ENCODE measurements at regions not wholly inside any gene's neighbourhood (a gene's known extent, or its start where the extent isn't known, plus 50 kb on each side); places are given as distances from the start of the nearest gene placed in this dataset.

GRCh38 chr15:98528046-98528725 is 120.2 kb upstream of the IGF1R start:
- intact Hi-C loops (cut with DNase I): loop anchor here in 3 of 10 donors (10.0 kb wide), 3 partner anchors 117 to 1387 kb away; partner anchors contain the start of gene IGF1R (in 2 of the 3)
- no peaks in the 10 kb centered on the region for H3K4me1 ChIP-seq
- WGBS, 2 donors: 72 to 73% methylated on average over 8 of the region's 8 CpGs

GRCh38 chr15:98529205-98530145 is 118.9 kb upstream of the IGF1R start:
- no peak overlapping the region for H3K4me3 ChIP-seq
- no peak for ATAC-seq
- H3K4me1 ChIP-seq: no peaks in the 10 kb centered on the region
- H3K36me3 ChIP-seq: no peaks in the 10 kb centered on the region
- H3K27me3 ChIP-seq: peaks cover 0 to 32% (median 18%) of the 10 kb centered on the region in 7 donors
- no peak overlapping the region for H3K27ac ChIP-seq
- no peaks in the 10 kb centered on the region for H3K9me3 ChIP-seq
- intact Hi-C loops (cut with DNase I): loop anchor here in 3 of 10 donors (10.0 kb wide), 3 partner anchors 115 to 1385 kb away; partner anchors contain the start of gene IGF1R (in 2 of the 3)
- WGBS, 2 donors: 68 to 75% methylated on average over 19 of the region's 19 CpGs
- no peak for TF ChIP-seq CTCF (IDR thresholded peaks at IDR 0.05)
- no peak for DNase-seq

More at GRCh38 chr15:98528046-98528725, 120.2 kb upstream of the IGF1R start:
- Histone ChIP-seq H3K9me3 (no peaks in the 10 kb centered on the region), H3K27ac (no peak overlapping the region), H3K4me3 (no peak overlapping the region), H3K27me3 (peaks cover 0 to 34% (median 16%) of the 10 kb centered on the region in 7 donors), H3K36me3 (no peaks in the 10 kb centered on the region)
- DNase-seq (no peak), ATAC-seq (no peak)
- TF ChIP-seq CTCF (IDR thresholded peaks at IDR 0.05): no peak

- TF ChIP-seq CTCF (IDR thresholded peaks at IDR 0.05): no peak
- DNase-seq (no peak), ATAC-seq (no peak)
- intact Hi-C loops (cut with DNase I): no loop called here
- H3K36me3 ChIP-seq: no peaks in the 10 kb centered on the region
- 73 to 86% methylated on average over 2 of the region's 2 CpGs for WGBS, 2 donors
- H3K4me3 ChIP-seq: no peak overlapping the region
- no peaks in the 10 kb centered on the region for H3K9me3 ChIP-seq
- no peaks in the 10 kb centered on the region for H3K4me1 ChIP-seq
- H3K27ac ChIP-seq: no peak overlapping the region
- peaks cover 0 to 32% (median 18%) of the 10 kb centered on the region in 7 donors for H3K27me3 ChIP-seq
These were observed 117.8 kb upstream of the IGF1R start for GRCh38 chr15:98530570-98530969.

GRCh38 chr15:98532063-98532462 is 116.3 kb upstream of the IGF1R start:
- WGBS, 2 donors: 73 to 81% methylated on average over 2 of the region's 2 CpGs

More at GRCh38 chr15:98532063-98532462, 116.3 kb upstream of the IGF1R start:
- no peaks in the 10 kb centered on the region for H3K9me3 ChIP-seq
- ATAC-seq: no peak
- no peak overlapping the region for H3K27ac ChIP-seq
- no peak for TF ChIP-seq CTCF (IDR thresholded peaks at IDR 0.05)
- intact Hi-C loops (cut with DNase I): no loop called here
- peaks cover 0 to 33% (median 22%) of the 10 kb centered on the region in 7 donors for H3K27me3 ChIP-seq
- no peak overlapping the region for H3K4me3 ChIP-seq
- DNase-seq: no peak
- H3K4me1 ChIP-seq: no peaks in the 10 kb centered on the region
- no peaks in the 10 kb centered on the region for H3K36me3 ChIP-seq

All from heart right ventricle (tissue), 16 donors.